ENCODE measurements at regions not wholly inside any gene's neighbourhood (a gene's known extent, or its start where the extent isn't known, plus 50 kb on each side); places are given as distances from the start of the nearest gene placed in this dataset.

DNA sequence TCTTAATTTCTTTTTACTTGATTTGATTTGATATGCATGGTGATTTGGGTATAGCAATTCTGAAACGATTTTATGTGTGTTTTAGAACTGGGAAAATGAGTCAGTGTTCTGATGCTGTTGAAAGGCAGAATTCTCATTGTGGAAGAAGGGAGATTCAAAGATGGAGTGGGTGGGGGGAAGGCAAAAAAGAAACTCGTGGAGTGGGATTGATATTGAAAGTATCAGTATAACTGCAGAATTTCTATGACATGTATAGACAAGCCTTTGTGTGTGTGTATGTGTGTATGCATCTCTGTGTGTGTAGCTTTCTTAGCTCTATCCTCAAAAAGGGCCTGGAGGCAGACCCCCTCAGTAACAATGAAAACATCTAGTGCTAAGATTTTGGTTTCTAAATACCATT is 184.3 kb upstream of the OLIG3 start:
- TF ChIP-seq, protein P1, sequence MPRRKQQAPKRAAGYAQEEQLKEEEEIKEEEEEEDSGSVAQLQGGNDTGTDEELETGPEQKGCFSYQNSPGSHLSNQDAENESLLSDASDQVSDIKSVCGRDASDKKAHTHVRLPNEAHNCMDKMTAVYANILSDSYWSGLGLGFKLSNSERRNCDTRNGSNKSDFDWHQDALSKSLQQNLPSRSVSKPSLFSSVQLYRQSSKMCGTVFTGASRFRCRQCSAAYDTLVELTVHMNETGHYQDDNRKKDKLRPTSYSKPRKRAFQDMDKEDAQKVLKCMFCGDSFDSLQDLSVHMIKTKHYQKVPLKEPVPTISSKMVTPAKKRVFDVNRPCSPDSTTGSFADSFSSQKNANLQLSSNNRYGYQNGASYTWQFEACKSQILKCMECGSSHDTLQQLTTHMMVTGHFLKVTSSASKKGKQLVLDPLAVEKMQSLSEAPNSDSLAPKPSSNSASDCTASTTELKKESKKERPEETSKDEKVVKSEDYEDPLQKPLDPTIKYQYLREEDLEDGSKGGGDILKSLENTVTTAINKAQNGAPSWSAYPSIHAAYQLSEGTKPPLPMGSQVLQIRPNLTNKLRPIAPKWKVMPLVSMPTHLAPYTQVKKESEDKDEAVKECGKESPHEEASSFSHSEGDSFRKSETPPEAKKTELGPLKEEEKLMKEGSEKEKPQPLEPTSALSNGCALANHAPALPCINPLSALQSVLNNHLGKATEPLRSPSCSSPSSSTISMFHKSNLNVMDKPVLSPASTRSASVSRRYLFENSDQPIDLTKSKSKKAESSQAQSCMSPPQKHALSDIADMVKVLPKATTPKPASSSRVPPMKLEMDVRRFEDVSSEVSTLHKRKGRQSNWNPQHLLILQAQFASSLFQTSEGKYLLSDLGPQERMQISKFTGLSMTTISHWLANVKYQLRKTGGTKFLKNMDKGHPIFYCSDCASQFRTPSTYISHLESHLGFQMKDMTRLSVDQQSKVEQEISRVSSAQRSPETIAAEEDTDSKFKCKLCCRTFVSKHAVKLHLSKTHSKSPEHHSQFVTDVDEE (CRISPR knock-in tag; IDR thresholded peaks at IDR 0.05), result no peak
- no peak for TF ChIP-seq ARNTL (CRISPR knock-in tag; IDR thresholded peaks at IDR 0.05; ENCODE audit: borderline replicate concordance, low read depth)
- no peak for TF ChIP-seq ZC3H10 (CRISPR knock-in tag; IDR thresholded peaks at IDR 0.05)
- TF ChIP-seq TOX (CRISPR knock-in tag; IDR thresholded peaks at IDR 0.05; ENCODE audit: borderline replicate concordance), result no peak
- no peak for TF ChIP-seq ESRRG (CRISPR knock-in tag; IDR thresholded peaks at IDR 0.05)
- no peak for TF ChIP-seq ZFP30 (CRISPR knock-in tag; IDR thresholded peaks at IDR 0.05)
- TF ChIP-seq, protein P2, sequence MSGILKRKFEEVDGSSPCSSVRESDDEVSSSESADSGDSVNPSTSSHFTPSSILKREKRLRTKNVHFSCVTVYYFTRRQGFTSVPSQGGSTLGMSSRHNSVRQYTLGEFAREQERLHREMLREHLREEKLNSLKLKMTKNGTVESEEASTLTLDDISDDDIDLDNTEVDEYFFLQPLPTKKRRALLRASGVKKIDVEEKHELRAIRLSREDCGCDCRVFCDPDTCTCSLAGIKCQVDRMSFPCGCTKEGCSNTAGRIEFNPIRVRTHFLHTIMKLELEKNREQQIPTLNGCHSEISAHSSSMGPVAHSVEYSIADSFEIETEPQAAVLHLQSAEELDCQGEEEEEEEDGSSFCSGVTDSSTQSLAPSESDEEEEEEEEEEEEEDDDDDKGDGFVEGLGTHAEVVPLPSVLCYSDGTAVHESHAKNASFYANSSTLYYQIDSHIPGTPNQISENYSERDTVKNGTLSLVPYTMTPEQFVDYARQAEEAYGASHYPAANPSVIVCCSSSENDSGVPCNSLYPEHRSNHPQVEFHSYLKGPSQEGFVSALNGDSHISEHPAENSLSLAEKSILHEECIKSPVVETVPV (CRISPR knock-in tag; IDR thresholded peaks at IDR 0.05), result no peak
- no peak for TF ChIP-seq CSDC2 (CRISPR knock-in tag; IDR thresholded peaks at IDR 0.05)
- TF ChIP-seq, protein P3, sequence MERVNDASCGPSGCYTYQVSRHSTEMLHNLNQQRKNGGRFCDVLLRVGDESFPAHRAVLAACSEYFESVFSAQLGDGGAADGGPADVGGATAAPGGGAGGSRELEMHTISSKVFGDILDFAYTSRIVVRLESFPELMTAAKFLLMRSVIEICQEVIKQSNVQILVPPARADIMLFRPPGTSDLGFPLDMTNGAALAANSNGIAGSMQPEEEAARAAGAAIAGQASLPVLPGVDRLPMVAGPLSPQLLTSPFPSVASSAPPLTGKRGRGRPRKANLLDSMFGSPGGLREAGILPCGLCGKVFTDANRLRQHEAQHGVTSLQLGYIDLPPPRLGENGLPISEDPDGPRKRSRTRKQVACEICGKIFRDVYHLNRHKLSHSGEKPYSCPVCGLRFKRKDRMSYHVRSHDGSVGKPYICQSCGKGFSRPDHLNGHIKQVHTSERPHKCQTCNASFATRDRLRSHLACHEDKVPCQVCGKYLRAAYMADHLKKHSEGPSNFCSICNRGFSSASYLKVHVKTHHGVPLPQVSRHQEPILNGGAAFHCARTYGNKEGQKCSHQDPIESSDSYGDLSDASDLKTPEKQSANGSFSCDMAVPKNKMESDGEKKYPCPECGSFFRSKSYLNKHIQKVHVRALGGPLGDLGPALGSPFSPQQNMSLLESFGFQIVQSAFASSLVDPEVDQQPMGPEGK (CRISPR knock-in tag; IDR thresholded peaks at IDR 0.05; ENCODE audit: borderline replicate concordance), result no peak
